Endothelial cell of umbilical vein (primary cell): ENCODE measurements at regions not wholly inside any gene's neighbourhood (a gene's known extent, or its start where the extent isn't known, plus 50 kb on each side); places are given as distances from the start of the nearest gene placed in this dataset.
A peak's percentile ranks its signal among the peaks of the same experiment; 100 is the strongest.
"Not testable (repeated sequence)": the region's sequence is repeated elsewhere in the genome, so short reads cannot be mapped to it uniquely, and the experiment has no call there.

Experiments used
- BruUV-seq: library from RNA; stranded (reverse); fragments of 400-500 nt; replicated peaks from 2 replicates; lab custom pipeline; 2021; lab: Mats Ljungman, UMichigan
- CTCF ChIA-PET: fragments of 300-600, 350-600 bp; sonication (Branson Sonifier 250); formaldehyde crosslinking; loops from one replicate; lab custom pipeline; 2021; ENCODE audit warnings: antibody characterized with exemption, inconsistent platforms; lab: Charles Lee
- POLR2A ChIA-PET: fragments of 300-600, 350-600 bp; sonication (Branson Sonifier 250); formaldehyde crosslinking; loops from one replicate; lab custom pipeline; 2021; ENCODE audit warnings: antibody characterized with exemption, inconsistent platforms; lab: Charles Lee
- DNase-seq: peaks from one replicate; pipeline ENCODE4 v3.0.0-alpha.2; 2011; ENCODE audit warnings: low read depth, low spot score
- FAIRE-seq: peaks from 2 replicates; lab custom pipeline; 2011; peaks lifted over from hg19 to GRCh38; lab: Jason Lieb, UNC
- H2AFZ ChIP-seq: 2 replicates; pipeline ENCODE4 v1.6.0; 2012; ENCODE audit warnings: low read depth, low read length, control low read depth, inconsistent platforms
- H3K27ac ChIP-seq: 2 replicates; pipeline ENCODE4 v1.5.1; 2011; ENCODE audit warnings: low read depth, mild to moderate bottlenecking, control low read depth, low read length, moderate library complexity; ENCODE audit not compliant: insufficient read depth
- H3K27me3 ChIP-seq, 2 experiments: 2 replicates each; pipeline versions ENCODE4 v1.6.0 to v1.6.1; 2011; ENCODE audit warnings: low read length in 2 of 2, mixed read lengths in 1 of 2; ENCODE audit not compliant: control insufficient read depth in 2 of 2, insufficient read depth in 2 of 2
- H3K36me3 ChIP-seq, 2 experiments: 2 replicates in 1 of 2; 3 replicates in 1 of 2; pipeline ENCODE4 v1.5.1; 2011; ENCODE audit warnings: low read length in 2 of 2, mild to moderate bottlenecking in 1 of 2, moderate library complexity in 1 of 2; ENCODE audit not compliant: control insufficient read depth in 2 of 2, insufficient read depth in 2 of 2; ENCODE audit errors: extremely low read depth in 1 of 2
- H3K4me1 ChIP-seq: 3 replicates; pipeline ENCODE4 v1.5.1; 2011; ENCODE audit warnings: mild to moderate bottlenecking, low read length; ENCODE audit not compliant: control insufficient read depth, insufficient read depth; ENCODE audit errors: extremely low read depth
- H3K4me2 ChIP-seq: 2 replicates; pipeline ENCODE4 v1.6.1; 2011; ENCODE audit warnings: low read length, control low read depth, mixed read lengths; ENCODE audit not compliant: insufficient read depth
- H3K4me3 ChIP-seq, 3 experiments: fragments of 200-600 bp in 1 of 3; sonication (generic), shearing (Covaris generic) in 1 of 3; replicated peaks in 1 of 3; 2 replicates each; pipeline ENCODE4 v1.5.1; 2011 to 2016; ENCODE audit warnings: control low read depth in 3 of 3, low read length in 3 of 3, mild to moderate bottlenecking in 2 of 3, inconsistent platforms in 1 of 3, low read depth in 1 of 3, moderate library complexity in 1 of 3; ENCODE audit not compliant: insufficient read depth in 1 of 3
- H3K79me2 ChIP-seq: 2 replicates; pipeline ENCODE4 v1.6.0; 2012; ENCODE audit warnings: low read length, inconsistent platforms; ENCODE audit not compliant: control insufficient read depth, insufficient read depth
- H3K9ac ChIP-seq: replicated peaks from 2 replicates; pipeline ENCODE3; 2011; ENCODE audit warnings: low read length, control low read depth; ENCODE audit not compliant: insufficient read depth; ENCODE audit errors: extremely low read depth
- H3K9me1 ChIP-seq: replicated peaks from 3 replicates; pipeline ENCODE4 v1.6.0; 2011; ENCODE audit warnings: mild to moderate bottlenecking, low read length; ENCODE audit not compliant: control insufficient read depth, insufficient read depth; ENCODE audit errors: extremely low read depth
- H3K9me3 ChIP-seq: replicated peaks from 2 replicates; pipeline ENCODE4 v1.5.1; 2012; ENCODE audit warnings: low read length, inconsistent platforms; ENCODE audit not compliant: control insufficient read depth, insufficient read depth
- H4K20me1 ChIP-seq: replicated peaks from 2 replicates; pipeline ENCODE3; 2011; ENCODE audit warnings: mild to moderate bottlenecking, low read length; ENCODE audit not compliant: control insufficient read depth, insufficient read depth; ENCODE audit errors: extremely low read depth
- dilution Hi-C: fragments of 300-500 bp; cut with MboI; formaldehyde crosslinking; loops from one replicate; pipeline ENCODE4 v1.15.0; 2019; ENCODE audit warnings: low sequenced_read_pairs; ENCODE audit not compliant: extremely low pct_ligation_motif_present
- intact Hi-C: fragments of 100-400 bp; cut with micrococcal nuclease; formaldehyde crosslinking; loops from one replicate; pipeline ENCODE4 v1.10.0; 2022

DNA sequence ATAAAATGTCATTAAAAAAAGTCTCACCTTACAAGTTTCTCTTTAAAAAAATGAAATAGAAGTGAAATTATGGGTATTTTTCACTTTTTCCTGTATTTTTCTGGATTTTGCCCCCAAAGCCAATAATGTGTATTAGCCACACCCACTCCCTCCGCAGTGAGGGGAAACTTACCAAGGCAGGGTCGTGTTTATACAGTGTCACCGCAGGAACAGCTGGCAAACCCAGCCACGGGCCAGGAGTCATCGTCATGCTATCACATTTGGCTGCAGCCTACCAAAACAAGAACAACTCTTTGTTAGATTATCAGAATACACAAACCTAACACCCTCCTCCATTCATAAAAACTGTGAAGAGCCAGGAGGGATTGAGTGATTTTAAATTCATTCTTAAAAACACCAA, 72.1 kb downstream of the CLEC18A start:
- H3K9ac ChIP-seq, H3K4me2 ChIP-seq, H3K9me1 ChIP-seq, POLR2A ChIA-PET, H3K27me3 ChIP-seq, dilution Hi-C loops, BruUV-seq, H2AFZ ChIP-seq, H3K4me3 ChIP-seq, H3K36me3 ChIP-seq, H3K79me2 ChIP-seq, intact Hi-C loops, H4K20me1 ChIP-seq, H3K4me1 ChIP-seq, H3K9me3 ChIP-seq, CTCF ChIA-PET: not testable (repeated sequence)
- peak; percentile 75 for DNase-seq
- H3K27ac ChIP-seq: peak overlapping the region; percentile 34
- peak; percentile 85 for FAIRE-seq

DNA sequence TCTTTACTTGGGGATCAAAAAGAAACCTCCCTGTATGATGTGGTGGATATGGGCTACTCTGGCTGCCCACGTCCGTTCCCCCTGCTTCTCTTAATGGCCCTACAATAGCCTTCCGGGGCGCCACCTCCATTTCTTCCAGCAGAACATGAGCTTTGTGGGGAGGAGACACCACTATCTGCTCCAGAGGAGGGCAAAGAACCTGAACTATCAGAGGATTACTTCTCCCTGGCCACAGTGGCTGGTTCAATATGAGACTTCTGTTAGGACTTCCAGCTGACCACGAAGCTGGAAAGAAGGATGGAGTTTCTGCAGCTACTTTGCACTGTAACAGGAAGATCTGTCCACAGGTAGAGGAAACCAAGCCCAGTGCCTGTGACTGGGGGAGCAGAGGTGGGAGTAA, 72.8 kb downstream of the CLEC18A start:
- CTCF ChIA-PET, BruUV-seq: not testable (repeated sequence)

More for the DNA sequence above, 72.8 kb downstream of the CLEC18A start:
- intact Hi-C loops, H3K9me3 ChIP-seq, H2AFZ ChIP-seq, H3K9ac ChIP-seq, H3K36me3 ChIP-seq, H4K20me1 ChIP-seq, DNase-seq, FAIRE-seq, POLR2A ChIA-PET, H3K4me2 ChIP-seq, H3K4me1 ChIP-seq, H3K9me1 ChIP-seq, H3K27me3 ChIP-seq, H3K4me3 ChIP-seq, dilution Hi-C loops, H3K79me2 ChIP-seq: not testable (repeated sequence)
- peak overlapping the region; percentile 34 for H3K27ac ChIP-seq
